Activated CD4-positive, alpha-beta memory T cell treated with anti-CD3 and anti-CD28 coated beads, Interleukin-2, amount 10 ng/mL, durations not matched to agents 7 days and 5 days (primary cell): ENCODE measurements at regions not wholly inside any gene's neighbourhood (a gene's known extent, or its start where the extent isn't known, plus 50 kb on each side); places are given as distances from the start of the nearest gene placed in this dataset.

Experiments used
- CTCF ChIA-PET: fragments of 350-600 bp; sonication (Branson Sonifier 250); formaldehyde crosslinking; loops from one replicate; lab custom pipeline; 2021; ENCODE audit warnings: antibody characterized with exemption, inconsistent platforms; lab: Charles Lee
- POLR2A ChIA-PET: fragments of 350-600 bp; sonication (Branson Sonifier 250); formaldehyde crosslinking; loops from one replicate; lab custom pipeline; 2021; ENCODE audit warnings: antibody characterized with exemption; lab: Charles Lee
- DNase-seq: peaks from one replicate; pipeline ENCODE4 v3.0.0-alpha.2; 2020
- H3K27ac Mint-ChIP-seq: one replicate; pipeline ENCODE4 v1.8.0; 2021; ENCODE audit warnings: mild to moderate bottlenecking, mixed read lengths
- H3K27me3 Mint-ChIP-seq: one replicate; pipeline ENCODE4 v1.8.0; 2021; ENCODE audit warnings: mixed read lengths
- H3K36me3 Mint-ChIP-seq: one replicate; pipeline ENCODE4 v1.8.0; 2021; ENCODE audit warnings: low read depth, mixed read lengths
- H3K4me1 Mint-ChIP-seq: one replicate; pipeline ENCODE4 v1.8.0; 2021; ENCODE audit warnings: mixed read lengths
- H3K4me3 Mint-ChIP-seq: one replicate; pipeline ENCODE4 v1.8.0; 2021; ENCODE audit warnings: mild to moderate bottlenecking, mixed read lengths
- H3K9me3 Mint-ChIP-seq: one replicate; pipeline ENCODE4 v1.8.0; 2021; ENCODE audit warnings: mixed read lengths

DNA sequence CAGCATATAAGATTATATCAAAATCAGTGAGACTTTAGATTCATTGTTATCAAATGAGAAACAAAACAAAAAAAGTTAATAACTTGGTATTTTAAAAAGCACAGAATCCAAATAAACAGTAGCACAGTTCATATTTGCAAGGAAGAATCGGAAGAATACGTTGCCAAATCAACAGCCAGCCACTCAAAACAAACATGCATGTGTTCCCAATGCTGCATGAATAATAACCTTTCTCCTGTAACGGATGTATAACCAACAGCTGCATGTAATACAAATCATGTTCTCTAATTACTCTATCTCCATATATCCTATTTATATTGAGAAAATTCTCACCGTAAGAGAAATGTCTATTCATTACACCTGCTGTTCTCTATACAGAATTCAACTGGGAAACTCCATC lies 98.9 kb upstream of the FOXD3 start:
- no peaks in the 10 kb centered on the region for H3K36me3 Mint-ChIP-seq
- H3K4me3 Mint-ChIP-seq = no peak overlapping the region
- H3K27ac Mint-ChIP-seq = no peak overlapping the region
- ChIA-PET CTCF (interaction anchor here (0.6 kb wide), 1 partner anchor 334 kb away, joined by 3 read pairs; no protein-coding TSS in a partner anchor), POLR2A (no interaction called here)
- DNase-seq = no peak
- H3K4me1 Mint-ChIP-seq = no peaks in the 10 kb centered on the region
- peaks cover 1% of the 10 kb centered on the region for H3K27me3 Mint-ChIP-seq
- H3K9me3 Mint-ChIP-seq = no peaks in the 10 kb centered on the region

GRCh38 chr1:63230722-63231121 lies 91.6 kb upstream of the FOXD3 start:
- ChIA-PET CTCF (interaction anchor here (0.9 kb wide), 1 partner anchor 13 kb away, joined by 3 read pairs; no protein-coding TSS in a partner anchor), POLR2A (no interaction called here)
- no peaks in the 10 kb centered on the region for H3K9me3 Mint-ChIP-seq
- H3K27ac Mint-ChIP-seq = no peak overlapping the region
- H3K4me1 Mint-ChIP-seq = no peaks in the 10 kb centered on the region
- H3K27me3 Mint-ChIP-seq = no peaks in the 10 kb centered on the region
- no peak for DNase-seq
- no peaks in the 10 kb centered on the region for H3K36me3 Mint-ChIP-seq
- no peak overlapping the region for H3K4me3 Mint-ChIP-seq

DNA sequence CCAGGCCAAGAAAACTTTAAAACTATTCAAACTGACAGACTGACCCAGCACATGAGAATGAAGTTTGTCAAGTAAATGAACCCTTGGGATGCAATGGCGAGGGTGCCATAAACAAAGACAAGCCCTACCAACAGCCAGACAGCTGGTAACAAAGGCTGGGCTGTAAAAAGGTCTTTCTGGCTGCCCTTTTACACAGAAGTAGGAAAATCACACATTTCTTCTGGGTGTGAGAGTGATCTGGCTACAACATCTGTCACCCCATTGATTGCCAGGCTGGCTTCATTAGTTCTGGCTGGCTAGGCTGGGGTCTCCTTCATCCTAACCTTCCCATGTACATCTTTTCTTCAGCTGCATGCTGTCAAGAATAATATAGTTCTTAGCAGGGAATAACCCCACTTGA lies 83.6 kb upstream of the FOXD3 start:
- ChIA-PET POLR2A (no interaction called here), CTCF (no interaction called here)
- H3K36me3 Mint-ChIP-seq = no peaks in the 10 kb centered on the region

GRCh38 chr1:63245186-63245585 lies 77.2 kb upstream of the FOXD3 start:
- Mint-ChIP-seq H3K36me3 (no peaks in the 10 kb centered on the region), H3K9me3 (no peaks in the 10 kb centered on the region), H3K4me3 (no peak overlapping the region), H3K4me1 (no peaks in the 10 kb centered on the region), H3K27me3 (no peaks in the 10 kb centered on the region), H3K27ac (no peak overlapping the region)
- ChIA-PET POLR2A (no interaction called here), CTCF (no interaction called here)
- no peak for DNase-seq

More for the DNA sequence above, 83.6 kb upstream of the FOXD3 start:
- no peak overlapping the region for H3K27ac Mint-ChIP-seq
- no peak for DNase-seq
- no peaks in the 10 kb centered on the region for H3K27me3 Mint-ChIP-seq
- no peaks in the 10 kb centered on the region for H3K9me3 Mint-ChIP-seq
- H3K4me3 Mint-ChIP-seq = no peak overlapping the region
- no peaks in the 10 kb centered on the region for H3K4me1 Mint-ChIP-seq

DNA sequence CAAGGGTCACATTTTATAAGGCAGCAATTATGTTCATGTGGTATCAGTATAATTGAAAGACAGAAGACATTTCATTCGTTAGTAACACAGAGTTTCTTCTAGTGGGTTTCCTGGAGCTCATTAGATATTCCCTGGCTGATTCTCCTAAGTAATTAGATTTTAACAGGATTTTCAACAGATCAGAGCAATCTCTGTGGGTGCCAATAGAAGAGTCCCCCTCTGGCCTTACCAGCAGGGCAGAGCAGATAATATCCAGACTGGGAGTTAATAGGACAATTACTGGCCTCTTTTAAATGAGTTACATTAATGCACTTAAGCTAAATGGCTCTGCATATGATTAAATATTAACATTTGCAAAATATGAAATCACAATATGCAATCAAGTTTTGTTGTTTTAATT lies 74.2 kb upstream of the FOXD3 start:
- H3K9me3 Mint-ChIP-seq = no peaks in the 10 kb centered on the region
- no peaks in the 10 kb centered on the region for H3K36me3 Mint-ChIP-seq
- H3K4me3 Mint-ChIP-seq = no peak overlapping the region
- H3K27ac Mint-ChIP-seq = no peak overlapping the region
- CTCF ChIA-PET = no interaction called here
- POLR2A ChIA-PET = no interaction called here
- no peak for DNase-seq
- H3K4me1 Mint-ChIP-seq = no peaks in the 10 kb centered on the region
- H3K27me3 Mint-ChIP-seq = no peaks in the 10 kb centered on the region

DNA sequence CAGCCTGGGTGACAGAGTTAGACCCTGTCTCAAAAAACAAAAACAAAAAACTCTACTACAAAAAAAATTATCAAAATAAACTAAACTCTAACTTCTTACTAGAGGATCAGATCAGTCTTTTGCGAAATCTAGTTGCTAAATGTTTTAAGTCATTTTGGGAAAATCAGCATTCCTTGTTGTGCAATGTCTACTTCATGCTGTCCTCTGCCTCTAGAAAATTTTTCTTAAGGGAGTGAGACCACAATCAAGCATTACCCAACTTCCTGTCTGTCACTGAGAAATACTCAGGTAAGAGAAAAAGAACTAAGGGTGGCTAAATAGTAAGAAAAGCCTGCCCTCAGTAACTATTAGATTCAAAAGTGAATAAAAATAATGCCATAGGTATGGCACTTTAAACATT lies 67.2 kb upstream of the FOXD3 start:
- POLR2A ChIA-PET = no interaction called here
- Mint-ChIP-seq H3K36me3 (no peaks in the 10 kb centered on the region), H3K9me3 (no peaks in the 10 kb centered on the region), H3K27me3 (no peaks in the 10 kb centered on the region), H3K4me3 (no peak overlapping the region), H3K27ac (no peak overlapping the region), H3K4me1 (no peaks in the 10 kb centered on the region)
- DNase-seq = no peak
- CTCF ChIA-PET = no interaction called here

- POLR2A ChIA-PET = no interaction called here
Observed at GRCh38 chr1:63261736-63262458, 60.5 kb upstream of the FOXD3 start.

GRCh38 chr1:63262459-63262770 lies 60.0 kb upstream of the FOXD3 start:
- no peaks in the 10 kb centered on the region for H3K27me3 Mint-ChIP-seq
- CTCF ChIA-PET = no interaction called here
- no peak overlapping the region for H3K4me3 Mint-ChIP-seq
- no peak overlapping the region for H3K27ac Mint-ChIP-seq
- DNase-seq = no peak
- POLR2A ChIA-PET = no interaction called here
- no peaks in the 10 kb centered on the region for H3K36me3 Mint-ChIP-seq
- no peaks in the 10 kb centered on the region for H3K9me3 Mint-ChIP-seq
- no peaks in the 10 kb centered on the region for H3K4me1 Mint-ChIP-seq

More at GRCh38 chr1:63261736-63262458, 60.5 kb upstream of the FOXD3 start:
- Mint-ChIP-seq H3K9me3 (no peaks in the 10 kb centered on the region), H3K4me3 (no peak overlapping the region), H3K36me3 (no peaks in the 10 kb centered on the region), H3K4me1 (no peaks in the 10 kb centered on the region), H3K27ac (no peak overlapping the region), H3K27me3 (no peaks in the 10 kb centered on the region)
- CTCF ChIA-PET = no interaction called here
- DNase-seq = no peak

DNA sequence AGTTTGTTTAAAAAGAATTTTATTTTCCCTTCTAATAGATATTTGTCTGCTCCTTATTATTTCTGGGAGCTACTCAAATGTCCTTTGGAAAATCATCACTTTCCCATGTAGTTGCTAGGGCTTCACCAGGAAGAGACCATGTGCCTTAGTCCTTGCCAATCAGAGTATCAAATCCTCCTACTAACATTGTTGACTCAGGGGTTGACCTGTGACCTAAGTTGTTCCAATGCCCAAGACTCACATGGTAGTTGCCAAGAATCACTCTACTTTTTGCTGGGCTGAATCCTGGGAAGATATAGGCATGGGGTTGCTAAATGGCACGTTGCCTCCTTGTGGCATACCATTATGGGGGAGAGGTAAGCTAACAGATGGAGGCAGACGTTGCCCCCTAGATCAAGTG lies 58.2 kb upstream of the FOXD3 start:
- Mint-ChIP-seq H3K27me3 (no peaks in the 10 kb centered on the region), H3K9me3 (no peaks in the 10 kb centered on the region), H3K36me3 (no peaks in the 10 kb centered on the region), H3K4me1 (no peaks in the 10 kb centered on the region), H3K4me3 (no peak overlapping the region), H3K27ac (no peak overlapping the region)
- POLR2A ChIA-PET = no interaction called here
- CTCF ChIA-PET = no interaction called here
- no peak for DNase-seq

DNA sequence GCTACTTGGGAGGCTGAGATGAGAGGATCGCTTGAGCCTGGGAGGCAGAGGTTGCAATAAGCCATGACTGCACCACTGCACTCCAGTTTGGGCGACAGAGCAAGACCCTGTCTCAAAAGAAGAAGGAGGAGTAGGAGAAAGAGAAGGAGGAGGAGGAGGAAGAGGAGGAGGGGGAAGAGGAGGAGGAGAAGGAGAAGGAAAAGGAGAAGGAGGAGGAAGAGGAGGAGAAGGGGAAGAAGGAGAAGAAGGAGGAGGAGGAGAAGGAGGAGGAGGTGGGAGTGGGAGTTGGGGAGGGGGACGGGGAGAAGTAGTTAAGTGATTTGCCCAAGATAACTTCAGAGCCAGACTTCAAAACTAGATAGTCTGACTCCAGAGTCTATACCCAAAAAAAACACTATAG lies 55.5 kb upstream of the FOXD3 start:
- CTCF ChIA-PET = no interaction called here
- no peaks in the 10 kb centered on the region for H3K4me1 Mint-ChIP-seq

DNA sequence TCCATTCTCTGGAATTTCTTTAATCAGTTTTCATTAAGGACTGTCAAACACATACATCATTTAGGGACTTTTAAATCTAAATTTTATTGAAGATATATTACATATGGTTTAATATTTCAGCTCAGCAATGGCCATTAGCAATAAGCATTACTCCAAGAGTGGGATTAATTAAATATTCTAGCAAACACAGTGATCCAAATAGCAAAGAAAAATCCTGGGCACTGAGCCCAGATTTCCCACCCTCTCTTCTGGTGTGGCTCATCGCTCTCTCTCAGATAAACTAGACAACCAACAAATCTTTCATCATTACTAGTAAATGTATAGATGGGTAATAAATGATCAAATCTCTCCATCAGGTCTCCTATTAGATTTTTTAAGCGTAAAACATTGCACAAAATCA lies 53.5 kb upstream of the FOXD3 start:
- no peaks in the 10 kb centered on the region for H3K9me3 Mint-ChIP-seq
- peaks cover 3% of the 10 kb centered on the region for H3K27me3 Mint-ChIP-seq
- H3K27ac Mint-ChIP-seq = no peak overlapping the region
- H3K4me3 Mint-ChIP-seq = no peak overlapping the region
- H3K4me1 Mint-ChIP-seq = no peaks in the 10 kb centered on the region
- POLR2A ChIA-PET = no interaction called here
- CTCF ChIA-PET = no interaction called here
- no peak for DNase-seq
- H3K36me3 Mint-ChIP-seq = no peaks in the 10 kb centered on the region

More for the DNA sequence above, 55.5 kb upstream of the FOXD3 start:
- Mint-ChIP-seq H3K36me3 (no peaks in the 10 kb centered on the region), H3K9me3 (no peaks in the 10 kb centered on the region), H3K27me3 (no peaks in the 10 kb centered on the region), H3K27ac (no peak overlapping the region), H3K4me3 (no peak overlapping the region)
- POLR2A ChIA-PET = no interaction called here
- DNase-seq = no peak

DNA sequence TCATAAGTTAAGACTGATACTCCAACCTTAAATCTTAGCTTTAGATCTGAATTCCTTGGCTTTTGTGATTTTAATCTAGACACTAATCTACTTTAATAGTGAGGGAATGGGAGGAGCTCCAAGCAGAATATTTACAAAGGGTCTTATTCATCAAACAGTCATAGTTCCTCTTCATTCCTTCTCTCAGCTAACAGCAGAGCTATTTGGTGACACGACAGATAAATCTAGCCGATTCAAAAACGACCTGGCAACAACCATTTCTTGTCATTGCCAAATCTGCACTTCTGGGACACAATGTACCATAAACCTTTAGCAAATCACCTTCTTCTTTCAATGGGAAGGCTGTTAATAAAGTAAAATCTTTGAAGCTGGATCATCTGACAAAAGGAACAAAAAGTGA lies 52.8 kb upstream of the FOXD3 start:
- Mint-ChIP-seq H3K9me3 (no peaks in the 10 kb centered on the region), H3K4me3 (no peak overlapping the region), H3K36me3 (no peaks in the 10 kb centered on the region), H3K27ac (no peak overlapping the region), H3K27me3 (peaks cover 3% of the 10 kb centered on the region), H3K4me1 (no peaks in the 10 kb centered on the region)
- no peak for DNase-seq
- POLR2A ChIA-PET = no interaction called here
- CTCF ChIA-PET = no interaction called here
